NT2/D1 (cell line): ENCODE measurements at regions not wholly inside any gene's neighbourhood (a gene's known extent, or its start where the extent isn't known, plus 50 kb on each side); places are given as distances from the start of the nearest gene placed in this dataset.

ENCODE experiments used
- DNase-seq: peaks from one replicate; pipeline ENCODE4 v3.0.0-alpha.2; 2011; ENCODE audit warnings: low read depth, low spot score
- H3K27me3 ChIP-seq: 2 replicates; pipeline ENCODE4 v1.6.0; 2011; ENCODE audit warnings: mild to moderate bottlenecking; ENCODE audit not compliant: insufficient read length, insufficient read depth
- H3K36me3 ChIP-seq: 2 replicates; pipeline ENCODE4 v1.6.1; 2011; ENCODE audit warnings: mild to moderate bottlenecking, low read length, mixed read lengths; ENCODE audit not compliant: insufficient read depth, insufficient read length
- H3K4me1 ChIP-seq: 2 replicates; pipeline ENCODE4 v1.5.1; 2011; ENCODE audit not compliant: insufficient read depth, insufficient read length
- H3K4me3 ChIP-seq: 2 replicates; pipeline ENCODE4 v1.5.1; 2011; ENCODE audit warnings: low read depth; ENCODE audit not compliant: insufficient read length
- H3K9ac ChIP-seq: 2 replicates; pipeline ENCODE4 v1.6.0; 2011; ENCODE audit warnings: low read depth; ENCODE audit not compliant: insufficient read length
- H3K9me3 ChIP-seq: 2 replicates; pipeline ENCODE4 v1.5.1; 2011; ENCODE audit warnings: mild to moderate bottlenecking, low read length; ENCODE audit not compliant: insufficient read depth
- SUZ12 ChIP-seq: IDR thresholded peaks from 2 replicates; pipeline ENCODE4 v1.6.1; 2011; ENCODE audit not compliant: insufficient read length, insufficient read depth; ENCODE audit errors: extremely low read depth
- YY1 ChIP-seq: IDR thresholded peaks from 2 replicates; pipeline ENCODE4 v1.6.1; 2011; ENCODE audit not compliant: insufficient read length, insufficient read depth
- ZNF274 ChIP-seq: IDR thresholded peaks from 2 replicates; pipeline ENCODE4 v1.6.1; 2011; ENCODE audit warnings: mild to moderate bottlenecking, low read depth, low read length

DNA sequence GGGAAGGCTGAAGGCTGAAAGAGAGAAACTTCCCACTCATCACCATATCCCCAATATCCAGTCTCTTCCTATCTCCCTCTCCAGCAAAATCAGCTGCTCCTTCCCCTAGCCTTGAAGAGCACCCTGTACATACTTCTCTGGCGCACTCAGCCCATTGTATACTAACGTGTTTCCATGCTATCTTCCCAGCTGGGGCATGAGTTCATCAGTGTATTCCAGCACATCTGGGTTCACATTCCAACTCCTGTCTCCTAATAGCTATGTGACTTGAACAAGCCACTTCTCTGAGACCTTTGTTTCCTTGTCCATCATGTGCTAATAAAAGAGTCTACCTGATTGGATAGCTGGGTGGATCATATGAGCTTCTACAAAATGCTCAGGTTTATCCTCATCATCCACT is 51.1 kb upstream of the OLIG2 start:
- no peak for DNase-seq
- no peaks in the 10 kb centered on the region for H3K36me3 ChIP-seq
- no peak for TF ChIP-seq SUZ12
- no peak for TF ChIP-seq YY1
- TF ChIP-seq ZNF274, result no peak
- H3K27me3 ChIP-seq, result no peaks in the 10 kb centered on the region
- peaks cover 7% of the 10 kb centered on the region for H3K4me1 ChIP-seq
- 0 out of 2 replicates have a peak, but pooled peaks cover 2% of the 10 kb centered on the region for H3K9me3 ChIP-seq
- no peak overlapping the region for H3K4me3 ChIP-seq
- H3K9ac ChIP-seq, result no peak overlapping the region

DNA sequence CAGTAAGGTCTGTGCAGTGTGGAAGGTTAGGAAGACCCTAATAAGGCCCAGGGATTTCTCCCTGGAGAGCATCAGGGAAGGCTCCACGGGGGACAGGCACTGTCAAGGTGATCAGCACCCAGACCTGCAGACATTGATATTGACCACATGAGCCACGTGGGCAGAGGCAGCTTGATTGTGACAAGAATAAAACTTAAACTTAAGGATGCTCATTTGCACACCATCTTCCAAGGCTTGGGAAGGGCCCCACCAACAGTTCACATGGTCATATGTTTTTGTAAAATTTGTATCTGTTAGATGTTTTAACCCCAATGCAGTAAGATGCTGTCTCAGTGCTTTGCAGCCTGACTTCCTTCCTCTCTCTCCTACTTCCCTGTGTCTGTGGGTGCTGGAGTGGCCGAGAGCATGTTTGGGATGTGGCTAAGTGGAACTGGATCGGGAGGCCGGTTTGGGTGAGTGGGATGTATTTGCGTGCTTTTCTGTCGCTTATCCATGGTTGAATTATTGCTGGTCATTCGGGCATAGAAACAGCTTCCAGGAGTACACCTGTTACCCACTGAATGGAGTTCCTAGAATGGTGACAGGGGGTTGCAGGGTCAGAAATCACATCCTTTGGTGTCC is 49.8 kb upstream of the OLIG2 start:
- Histone ChIP-seq H3K36me3 (no peaks in the 10 kb centered on the region), H3K27me3 (no peaks in the 10 kb centered on the region), H3K4me1 (peaks cover 7% of the 10 kb centered on the region), H3K9me3 (no peaks in the 10 kb centered on the region), H3K9ac (no peak overlapping the region), H3K4me3 (no peak overlapping the region)
- TF ChIP-seq ZNF274 (no peak), YY1 (no peak), SUZ12 (no peak)
- DNase-seq, result no peak
